HG03342 (cell line): ENCODE measurements at regions not wholly inside any gene's neighbourhood (a gene's known extent, or its start where the extent isn't known, plus 50 kb on each side); places are given as distances from the start of the nearest gene placed in this dataset.
"Not testable (repeated sequence)": the region's sequence is repeated elsewhere in the genome, so short reads cannot be mapped to it uniquely, and the experiment has no call there.

Source experiments
- ATAC-seq: cut with Tn5 transposase; IDR thresholded peaks from one replicate; pipeline ENCODE4 v1.9.1; 2021; ENCODE audit warnings: mild to moderate bottlenecking, moderate library complexity; ENCODE audit not compliant: unreplicated experiment

- ATAC-seq, result no peak
Measured at GRCh38 chrX:124426288-124427169, 80.2 kb downstream of the SH2D1A start.

GRCh38 chrX:124433186-124433585, 86.8 kb downstream of the SH2D1A start:
- ATAC-seq, result no peak

DNA sequence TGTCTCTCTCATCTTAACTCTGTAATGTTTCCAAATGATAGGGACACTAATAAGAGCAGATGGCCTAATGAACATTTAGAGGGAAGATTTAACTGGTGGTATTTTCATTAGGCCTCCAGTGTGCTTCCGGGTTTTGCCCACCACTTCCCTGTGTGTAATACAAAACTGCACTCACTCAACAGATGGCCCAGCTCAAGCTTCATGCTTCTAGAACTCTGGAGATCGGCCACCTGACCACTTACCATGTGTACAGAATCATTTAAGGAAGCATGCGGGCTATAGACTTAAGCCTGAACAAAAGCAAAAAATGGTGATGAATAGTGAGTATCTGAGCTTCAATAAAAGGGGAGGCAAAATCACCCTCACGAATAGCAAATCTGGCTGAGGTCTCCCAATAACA, 89.3 kb downstream of the SH2D1A start:
- no peak for ATAC-seq

DNA sequence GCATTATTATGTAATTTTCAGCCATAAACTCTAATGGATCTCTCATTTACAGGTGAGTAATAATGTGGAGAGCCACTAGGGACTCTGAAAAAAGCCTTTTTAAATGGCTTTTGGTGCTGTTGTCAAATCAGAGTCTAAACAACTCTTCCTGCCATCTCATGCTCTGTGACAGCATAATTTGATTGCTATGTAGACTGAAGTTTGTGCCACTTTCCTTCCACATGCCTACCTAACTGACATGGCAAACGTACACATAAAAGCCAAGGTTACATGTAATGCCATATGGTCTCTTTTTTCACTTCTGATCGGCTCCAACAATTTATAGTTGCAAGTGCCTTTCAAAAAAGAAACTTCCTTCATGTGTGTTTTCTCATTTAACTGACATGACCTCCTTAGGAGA, 94.3 kb downstream of the SH2D1A start:
- ATAC-seq, result no peak

GRCh38 chrX:124441971-124442590, 95.7 kb downstream of the SH2D1A start:
- ATAC-seq, result no peak

- ATAC-seq, result no peak
Measured at GRCh38 chrX:124455966-124456365, 109.6 kb downstream of the SH2D1A start.

DNA sequence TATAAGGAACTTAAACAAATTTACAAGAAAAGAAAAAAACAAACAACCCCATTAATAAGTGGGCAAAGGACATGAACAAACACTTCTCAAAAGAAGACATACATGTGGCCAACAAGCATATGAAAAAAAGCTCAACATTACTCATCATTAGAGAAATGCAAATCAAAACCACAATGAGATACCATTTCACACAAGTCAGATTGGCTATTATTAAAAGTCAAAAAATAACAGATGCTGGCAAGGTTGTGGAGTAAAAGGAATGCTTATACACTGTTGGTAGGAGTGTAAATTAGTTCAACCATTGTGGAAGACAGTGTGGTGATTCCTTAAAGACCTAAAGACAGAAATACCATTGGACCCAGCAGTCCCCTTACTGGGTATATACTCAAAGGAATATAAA, 113.5 kb downstream of the SH2D1A start:
- not testable (repeated sequence) for ATAC-seq

DNA sequence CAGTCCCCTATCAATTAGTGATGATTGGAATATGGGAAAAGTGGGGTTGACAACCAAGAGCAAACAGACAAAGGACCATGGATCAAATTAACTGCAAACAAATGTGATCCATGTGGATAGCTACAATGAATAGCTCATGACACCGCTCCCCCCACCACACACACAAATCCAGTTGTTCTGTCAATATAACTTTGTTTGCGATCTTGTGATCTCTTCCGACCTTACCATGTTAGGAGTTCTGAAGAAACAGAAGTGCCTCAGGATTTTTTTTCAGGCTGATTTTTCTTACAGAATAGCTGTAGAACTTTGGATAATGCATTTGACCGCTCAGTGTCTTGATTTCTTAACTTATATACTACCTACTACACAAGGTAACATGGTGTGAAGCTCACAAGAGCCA, 116.6 kb downstream of the SH2D1A start:
- no peak for ATAC-seq

DNA sequence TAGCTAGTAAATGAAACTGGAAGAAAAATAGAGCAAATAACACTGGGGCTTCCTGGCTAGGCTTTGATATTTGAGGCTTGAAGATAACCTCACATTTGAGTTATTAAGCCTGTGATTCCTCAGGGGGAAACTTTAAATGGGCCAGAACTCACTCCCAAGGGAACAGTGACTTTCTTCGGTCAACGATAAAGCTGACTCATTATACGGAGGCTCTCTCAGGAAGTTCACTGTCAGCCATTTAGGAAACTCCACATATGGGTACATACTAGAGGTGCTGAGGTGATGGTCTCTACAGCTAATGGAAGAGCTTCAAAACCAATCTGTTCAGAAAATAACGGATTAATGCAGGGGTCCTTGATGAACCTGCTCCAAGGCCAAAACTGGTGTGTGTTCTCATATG, 120.8 kb downstream of the SH2D1A start:
- no peak for ATAC-seq

DNA sequence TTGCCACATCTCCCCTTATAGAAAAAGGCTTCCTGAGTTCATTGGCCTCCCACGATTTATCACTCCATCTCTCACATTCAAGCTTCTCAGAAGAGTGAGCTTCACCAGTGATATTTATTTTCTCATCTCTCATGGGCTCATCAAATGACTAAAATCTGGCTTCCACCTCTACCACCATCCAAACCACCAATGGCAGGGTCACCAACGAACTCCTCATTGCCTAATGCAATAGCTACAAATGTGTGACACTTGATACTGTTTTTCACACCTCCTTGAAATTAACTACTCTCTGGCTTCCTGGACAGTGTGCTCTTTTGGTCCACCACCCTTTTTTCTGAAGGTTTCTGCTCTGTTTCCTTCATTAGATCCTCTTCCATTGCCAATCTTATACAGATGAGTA, 129.0 kb downstream of the SH2D1A start:
- no peak for ATAC-seq

- peak; percentile 69 for ATAC-seq
Measured at GRCh38 chrX:124476562-124476961, 130.2 kb downstream of the SH2D1A start.

- ATAC-seq, result no peak
Measured at GRCh38 chrX:124478046-124478445, 131.7 kb downstream of the SH2D1A start.

DNA sequence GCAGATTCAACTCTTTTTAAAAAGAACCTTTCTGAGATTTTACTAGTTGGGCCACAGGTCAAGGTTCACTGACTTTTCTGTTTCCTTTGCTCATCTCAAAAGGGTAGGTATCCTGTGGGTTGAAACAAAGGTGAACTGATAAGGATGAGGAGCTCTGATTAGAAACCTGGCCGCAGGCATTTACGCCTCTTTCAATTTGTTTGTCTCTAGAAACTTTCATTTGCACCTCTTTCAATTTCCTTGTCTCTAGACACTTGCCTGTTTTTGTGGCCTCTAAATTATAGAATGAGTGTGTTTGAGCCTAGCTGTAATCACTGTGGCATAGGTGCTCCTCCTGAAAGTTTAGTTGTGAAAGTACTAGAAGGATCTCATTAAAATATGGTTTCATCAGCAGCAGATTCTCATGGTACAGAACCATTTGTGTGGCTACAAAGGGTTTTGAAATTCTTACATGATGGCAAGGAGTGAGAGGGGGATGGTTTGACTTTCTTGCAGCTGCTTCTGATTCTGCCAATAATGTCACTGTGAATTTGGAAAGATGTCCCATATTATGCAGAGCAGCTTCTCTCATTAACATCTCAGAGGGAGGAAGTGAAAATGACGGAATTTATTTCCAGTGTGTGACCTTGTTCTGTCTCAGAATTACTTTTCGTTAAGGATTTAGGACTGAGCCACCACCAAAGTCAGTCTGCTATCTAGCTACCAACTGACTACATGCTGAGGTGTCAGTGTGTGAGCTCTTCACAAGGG, 142.2 kb downstream of the SH2D1A start:
- ATAC-seq, result peak; percentile 72

DNA sequence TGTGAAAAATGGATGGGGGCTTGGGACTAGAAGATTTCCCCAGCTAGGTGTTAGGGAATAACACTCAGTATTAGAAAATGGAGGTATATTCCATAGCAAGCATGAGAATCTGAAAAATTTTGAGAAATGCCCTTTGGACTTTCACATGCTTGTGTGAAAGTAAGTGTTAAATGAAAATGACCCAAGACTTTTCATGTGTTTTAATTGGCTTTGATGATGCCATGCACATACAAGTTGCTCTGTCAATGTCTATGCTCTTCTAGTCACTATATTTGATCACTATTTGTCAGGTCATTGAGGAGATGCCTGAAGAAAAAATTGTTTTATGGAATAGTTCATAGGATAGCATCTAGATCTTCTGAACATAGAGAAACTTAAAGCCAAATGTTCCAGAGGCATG, 147.6 kb downstream of the SH2D1A start:
- ATAC-seq, result no peak

DNA sequence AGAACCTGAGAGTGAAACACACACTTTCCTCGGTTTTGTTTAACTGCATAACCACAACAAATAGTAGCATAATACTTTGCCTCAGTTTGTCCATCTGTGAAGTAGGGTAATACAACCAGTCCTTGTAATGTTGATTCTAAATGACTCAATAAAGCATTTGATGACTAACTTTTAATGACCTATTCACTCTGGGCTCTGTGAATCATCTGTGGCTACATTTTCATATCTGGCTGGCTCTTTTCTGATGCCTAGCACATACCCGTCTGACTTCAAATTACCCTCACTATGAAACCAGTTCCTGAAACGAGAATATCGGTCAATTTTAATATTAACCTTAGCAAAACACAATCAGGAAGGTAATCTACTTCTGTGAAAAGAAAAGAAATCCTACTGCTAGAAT, 151.0 kb downstream of the SH2D1A start:
- no peak for ATAC-seq

DNA sequence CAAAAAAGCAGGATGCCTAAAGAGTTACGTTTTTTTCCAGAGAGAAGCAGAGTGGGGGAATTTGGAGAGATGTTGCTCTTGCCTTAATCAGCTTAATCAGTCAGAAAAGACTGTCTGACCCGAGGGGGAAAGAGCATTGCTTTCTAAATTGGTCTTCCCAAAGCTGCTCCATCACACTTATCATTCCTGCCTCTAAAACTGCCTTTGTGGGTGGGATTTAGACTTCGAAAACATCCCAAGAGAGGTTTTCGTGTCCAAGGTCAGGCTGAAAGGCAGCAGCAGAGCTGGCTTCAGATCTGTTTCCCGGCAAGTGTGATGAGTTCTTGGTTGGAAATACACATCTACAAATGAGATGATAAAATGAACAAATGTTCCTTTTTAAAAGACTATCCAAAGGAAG, 155.2 kb downstream of the SH2D1A start:
- no peak for ATAC-seq

GRCh38 chrX:124502166-124502565, 155.8 kb downstream of the SH2D1A start:
- no peak for ATAC-seq

DNA sequence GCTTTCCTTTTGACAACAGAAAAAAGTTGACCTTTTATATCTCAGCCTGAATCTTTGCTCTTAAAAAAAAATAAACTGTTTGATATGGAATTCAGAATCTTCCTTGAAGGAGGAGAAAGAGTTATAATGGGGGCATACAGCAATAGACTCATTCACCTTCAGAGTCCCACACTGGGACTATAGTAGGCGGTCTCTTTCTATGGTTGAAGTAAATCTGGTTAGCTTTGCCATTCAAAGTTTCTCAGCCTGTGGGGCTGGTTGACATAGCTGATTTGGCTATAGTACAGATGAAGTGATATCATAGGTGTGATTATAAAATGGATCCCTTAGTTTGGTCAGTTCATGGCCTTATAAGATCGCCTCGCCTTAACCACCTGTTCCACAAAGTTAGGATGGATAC, 156.2 kb downstream of the SH2D1A start:
- ATAC-seq, result no peak

DNA sequence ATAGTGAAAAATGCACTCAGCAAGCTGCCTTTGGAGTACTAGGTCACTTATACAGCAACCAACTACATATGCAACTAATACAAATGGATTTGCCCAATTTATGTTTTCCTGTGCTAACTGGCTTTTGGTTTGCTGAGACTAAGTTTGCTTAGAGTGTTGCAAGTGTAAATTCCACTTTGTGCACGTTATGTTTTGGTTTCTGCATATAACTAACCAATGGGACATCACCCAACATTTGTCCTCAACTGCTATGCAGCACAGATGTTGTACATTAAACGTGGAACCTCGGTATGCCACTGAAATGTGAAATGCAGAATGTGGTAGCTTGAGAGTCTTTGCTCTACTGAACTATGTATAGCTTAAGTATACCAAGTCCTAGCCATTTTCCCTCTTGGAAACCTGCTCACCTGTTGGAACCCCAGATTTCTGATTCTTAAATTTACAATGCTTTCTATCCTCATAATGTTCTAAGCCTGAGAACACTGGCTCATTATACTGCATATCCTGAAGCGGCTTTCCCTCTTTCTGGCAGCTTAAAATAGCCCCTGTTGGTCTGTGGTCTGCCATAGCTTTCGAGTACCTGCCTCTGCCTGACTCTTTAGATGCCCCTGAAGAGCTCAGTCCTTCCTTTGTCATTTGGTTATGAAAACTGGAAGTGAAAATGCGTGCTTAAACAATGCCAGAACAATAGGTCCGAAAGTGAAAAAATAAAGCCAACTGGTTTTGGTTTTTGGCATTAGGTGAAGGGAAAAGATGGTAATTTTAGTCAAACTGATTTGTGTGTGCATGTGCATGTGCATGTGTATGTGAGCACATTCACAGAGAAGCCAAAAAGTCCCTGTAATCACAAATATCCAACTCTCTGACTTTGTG, 158.0 kb downstream of the SH2D1A start:
- ATAC-seq, result peak; percentile 89

DNA sequence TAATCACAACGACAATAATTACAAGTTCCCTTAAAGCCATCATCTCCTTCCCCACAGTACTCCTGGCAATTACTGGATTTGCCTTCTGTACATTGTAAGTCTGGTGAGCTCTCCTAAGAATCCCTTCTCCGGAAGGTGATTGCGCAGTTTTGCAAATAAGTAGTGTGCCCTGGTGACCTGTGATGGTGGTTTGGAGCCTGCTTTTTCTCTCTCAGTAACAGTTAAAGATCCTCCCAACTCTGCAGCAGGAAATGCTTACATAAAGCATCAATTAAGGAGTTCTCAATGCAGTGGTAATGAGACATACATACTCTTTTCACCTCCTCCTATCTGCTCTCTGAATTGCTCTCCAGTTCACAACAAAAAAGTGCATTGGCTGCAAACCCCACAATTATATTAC, 159.7 kb downstream of the SH2D1A start:
- no peak for ATAC-seq

DNA sequence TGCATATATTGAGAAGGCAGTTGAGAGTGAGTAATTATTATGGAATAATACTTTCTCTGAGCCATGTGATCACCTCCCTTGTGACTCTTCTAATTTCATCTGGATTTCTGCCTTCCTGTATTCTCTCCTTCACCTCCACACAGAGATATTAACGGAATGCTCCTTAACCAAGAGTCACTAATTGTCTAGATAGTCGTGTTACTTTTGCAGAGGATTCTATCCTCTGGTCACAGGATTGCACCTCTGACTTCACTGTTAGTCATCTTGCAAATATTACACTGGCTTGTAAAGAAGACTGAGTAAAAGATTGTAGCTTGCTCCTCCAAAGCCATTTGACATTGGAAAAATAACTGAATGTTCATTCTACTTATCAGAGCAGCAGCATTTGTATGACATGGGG, 160.9 kb downstream of the SH2D1A start:
- no peak for ATAC-seq
